Mesenchymal stem cell (in vitro differentiated cells and primary cell): ENCODE measurements at regions not wholly inside any gene's neighbourhood (a gene's known extent, or its start where the extent isn't known, plus 50 kb on each side); places are given as distances from the start of the nearest gene placed in this dataset.

Experiments used
- DNase-seq: peaks from one replicate; pipeline ENCODE4 v3.0.0-alpha.2; 2013
- H2AFZ ChIP-seq: one replicate; pipeline ENCODE4 v1.6.1; 2013; ENCODE audit warnings: low read depth, mild to moderate bottlenecking, control low read depth, inconsistent platforms, low read length, moderate library complexity
- H2AK5ac ChIP-seq: 2 replicates; pipeline ENCODE4 v1.6.1; 2013; ENCODE audit warnings: low read length, moderate library complexity, mild to moderate bottlenecking, inconsistent platforms; ENCODE audit not compliant: severe bottlenecking
- H2BK120ac ChIP-seq: one replicate; pipeline ENCODE4 v1.6.1; 2013; ENCODE audit warnings: low read depth, mild to moderate bottlenecking, inconsistent platforms, low read length, moderate library complexity
- H2BK12ac ChIP-seq, 2 experiments: one replicate each; pipeline ENCODE4 v1.6.1; 2013; ENCODE audit warnings: inconsistent platforms in 2 of 2, low read length in 2 of 2, mild to moderate bottlenecking in 2 of 2, moderate library complexity in 2 of 2, control low read depth in 1 of 2
- H2BK15ac ChIP-seq: one replicate; pipeline ENCODE4 v1.6.1; 2013; ENCODE audit warnings: mild to moderate bottlenecking, low read depth, inconsistent platforms; ENCODE audit not compliant: poor library complexity, severe bottlenecking
- H2BK5ac ChIP-seq: 2 replicates; pipeline ENCODE4 v1.6.1; 2013; ENCODE audit warnings: low read depth, mild to moderate bottlenecking, low read length, control low read depth, inconsistent platforms; ENCODE audit not compliant: poor library complexity, severe bottlenecking
- H3K14ac ChIP-seq, 2 experiments: one replicate each; pipeline ENCODE4 v1.6.1; 2013; ENCODE audit warnings: inconsistent platforms in 2 of 2, low read length in 2 of 2, control low read depth in 1 of 2, mild to moderate bottlenecking in 1 of 2, moderate library complexity in 1 of 2
- H3K18ac ChIP-seq, 2 experiments: one replicate each; pipeline ENCODE4 v1.6.1; 2013; ENCODE audit warnings: inconsistent platforms in 2 of 2, low read length in 2 of 2, control low read depth in 1 of 2, low read depth in 1 of 2, mild to moderate bottlenecking in 1 of 2
- H3K23ac ChIP-seq, 2 experiments: one replicate each; pipeline ENCODE4 v1.6.1; 2013; ENCODE audit warnings: inconsistent platforms in 2 of 2, low read length in 2 of 2, mild to moderate bottlenecking in 2 of 2, moderate library complexity in 2 of 2, control low read depth in 1 of 2
- H3K27ac ChIP-seq: 2 replicates; pipeline ENCODE4 v1.5.1; 2013; ENCODE audit warnings: mild to moderate bottlenecking, moderate library complexity, low read length, control low read depth, inconsistent platforms; ENCODE audit not compliant: poor library complexity, severe bottlenecking
- H3K27me3 ChIP-seq, 2 experiments: 2 replicates each; pipeline versions ENCODE4 v1.6.1 to v1.7.0; 2013; ENCODE audit warnings: low read length in 2 of 2, mild to moderate bottlenecking in 2 of 2, moderate library complexity in 2 of 2, control low read depth in 1 of 2, inconsistent platforms in 1 of 2; ENCODE audit not compliant: control insufficient read depth in 1 of 2, insufficient read depth in 1 of 2
- H3K36me3 ChIP-seq, 2 experiments: 2 replicates each; pipeline versions ENCODE4 v1.6.1 to v1.7.0; 2013; ENCODE audit warnings: low read length in 2 of 2, control low read depth in 1 of 2, inconsistent platforms in 1 of 2, low read depth in 1 of 2, mild to moderate bottlenecking in 1 of 2; ENCODE audit not compliant: insufficient read depth in 2 of 2, control insufficient read depth in 1 of 2
- H3K4ac ChIP-seq, 2 experiments: one replicate each; pipeline ENCODE4 v1.6.1; 2013; ENCODE audit warnings: inconsistent platforms in 2 of 2, low read length in 2 of 2, mild to moderate bottlenecking in 2 of 2, moderate library complexity in 2 of 2, control low read depth in 1 of 2, low read depth in 1 of 2
- H3K4me1 ChIP-seq: 2 replicates; pipeline ENCODE4 v1.6.1; 2013; ENCODE audit warnings: low read depth, low read length, control low read depth; ENCODE audit not compliant: control insufficient read depth, insufficient read depth
- H3K4me2 ChIP-seq: 2 replicates; pipeline ENCODE4 v1.6.1; 2013; ENCODE audit warnings: low read length, mild to moderate bottlenecking, inconsistent platforms; ENCODE audit not compliant: poor library complexity, severe bottlenecking
- H3K4me3 ChIP-seq, 2 experiments: 2 replicates each; pipeline versions ENCODE4 v1.5.1 to v1.7.0; 2013; ENCODE audit warnings: low read length in 2 of 2, mild to moderate bottlenecking in 2 of 2, control low read depth in 1 of 2, low read depth in 1 of 2; ENCODE audit not compliant: insufficient read depth in 1 of 2
- H3K79me1 ChIP-seq: replicated peaks from 2 replicates; pipeline ENCODE4 v1.6.1; 2013; ENCODE audit warnings: mild to moderate bottlenecking, control low read depth, low read length, inconsistent platforms; ENCODE audit not compliant: poor library complexity, severe bottlenecking
- H3K9ac ChIP-seq: 2 replicates; pipeline ENCODE4 v1.7.0; 2013; ENCODE audit warnings: mild to moderate bottlenecking, low read length, moderate library complexity
- H3K9me3 ChIP-seq: 2 replicates; pipeline ENCODE4 v1.7.0; 2013; ENCODE audit warnings: mild to moderate bottlenecking, low read length; ENCODE audit not compliant: control insufficient read depth
- H4K8ac ChIP-seq: one replicate; pipeline ENCODE4 v1.6.1; 2013; ENCODE audit warnings: inconsistent platforms, mild to moderate bottlenecking, low read length, moderate library complexity
- H4K91ac ChIP-seq: one replicate; pipeline ENCODE4 v1.6.1; 2013; ENCODE audit warnings: mild to moderate bottlenecking, low read length, inconsistent platforms
- WGBS: methylation state at CpG from one replicate; pipeline ENCODE4 v1.1.7; 2013; ENCODE audit warnings: mixed read lengths; 5-methylcytosine and 5-hydroxymethylcytosine counted together

DNA sequence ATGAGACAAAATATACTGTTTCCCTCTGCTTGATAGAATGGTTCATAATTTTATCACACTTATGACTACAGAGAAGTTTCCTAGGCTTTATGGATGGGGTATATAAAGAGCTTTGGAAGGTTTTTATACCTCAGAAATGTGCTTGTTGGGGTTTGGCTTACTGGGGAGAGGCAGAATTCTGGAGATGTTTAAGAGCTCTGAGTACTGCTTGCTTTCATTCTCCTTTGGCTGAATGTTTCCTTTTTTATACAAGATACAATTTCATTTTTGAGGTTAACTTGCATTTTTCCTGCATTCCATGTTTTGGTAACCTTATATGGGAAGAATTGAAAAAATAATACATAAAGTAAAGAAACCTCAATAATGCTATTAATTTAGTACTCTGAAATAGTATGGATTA lies 157.7 kb upstream of the COL11A1 start:
- H2AK5ac ChIP-seq: no peak overlapping the region
- no peaks in the 10 kb centered on the region for H3K27me3 ChIP-seq

DNA sequence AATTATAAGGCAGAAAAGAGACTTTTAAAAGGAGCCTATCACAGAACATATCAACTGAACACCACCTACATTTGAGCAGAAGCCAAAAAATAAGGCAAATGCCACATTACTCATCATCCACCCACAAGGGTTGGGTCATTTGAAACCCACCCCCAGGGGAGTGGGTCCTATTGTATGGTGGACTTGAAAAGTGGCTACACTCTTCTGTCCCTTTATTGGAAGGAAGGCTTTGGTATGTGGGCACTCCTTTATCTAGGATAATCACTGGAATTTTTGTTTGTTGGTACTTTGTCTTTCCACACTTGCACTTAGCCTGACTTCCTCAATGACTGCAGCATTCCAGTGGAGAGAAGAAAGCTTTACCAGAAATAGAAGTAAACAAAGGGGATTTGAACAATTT lies 157.2 kb upstream of the COL11A1 start:
- no peaks in the 10 kb centered on the region for H3K27me3 ChIP-seq
- H4K8ac ChIP-seq: no peak overlapping the region
- no peaks in the 10 kb centered on the region for H3K36me3 ChIP-seq
- no peak overlapping the region for H2BK120ac ChIP-seq
- H3K9me3 ChIP-seq: no peaks in the 10 kb centered on the region
- H2BK15ac ChIP-seq: no peak overlapping the region
- peak overlapping the region; percentile 21 for H3K4me2 ChIP-seq
- no peak overlapping the region for H3K4ac ChIP-seq
- no peak overlapping the region for H3K23ac ChIP-seq
- no peak overlapping the region for H3K9ac ChIP-seq
- no peak overlapping the region for H2BK12ac ChIP-seq
- no peak overlapping the region for H2AFZ ChIP-seq
- no peak overlapping the region for H3K4me3 ChIP-seq
- no peaks in the 10 kb centered on the region for H3K79me1 ChIP-seq
- H3K14ac ChIP-seq: no peak overlapping the region
- peak overlapping the region; percentile 87 for H2AK5ac ChIP-seq
- peak; percentile 49 for DNase-seq
- no peak overlapping the region for H4K91ac ChIP-seq
- no peak overlapping the region for H3K18ac ChIP-seq
- H3K27ac ChIP-seq: peak overlapping the region; percentile 82
- no peak overlapping the region for H2BK5ac ChIP-seq
- no peaks in the 10 kb centered on the region for H3K4me1 ChIP-seq

More for the DNA sequence above, 157.7 kb upstream of the COL11A1 start:
- no peak overlapping the region for H2AFZ ChIP-seq
- no peaks in the 10 kb centered on the region for H3K36me3 ChIP-seq
- H3K4ac ChIP-seq: no peak overlapping the region
- H3K9ac ChIP-seq: no peak overlapping the region
- H3K18ac ChIP-seq: no peak overlapping the region
- H3K14ac ChIP-seq: no peak overlapping the region
- H3K4me1 ChIP-seq: no peaks in the 10 kb centered on the region
- peak overlapping the region; percentile 82 for H3K27ac ChIP-seq
- H4K8ac ChIP-seq: no peak overlapping the region
- no peak overlapping the region for H3K4me2 ChIP-seq
- H3K79me1 ChIP-seq: no peaks in the 10 kb centered on the region
- H3K9me3 ChIP-seq: no peaks in the 10 kb centered on the region
- H3K4me3 ChIP-seq: no peak overlapping the region
- no peak overlapping the region for H2BK120ac ChIP-seq
- DNase-seq: peak; percentile 28
- H2BK15ac ChIP-seq: no peak overlapping the region
- H3K23ac ChIP-seq: no peak overlapping the region
- no peak overlapping the region for H2BK12ac ChIP-seq
- no peak overlapping the region for H4K91ac ChIP-seq
- no peak overlapping the region for H2BK5ac ChIP-seq

DNA sequence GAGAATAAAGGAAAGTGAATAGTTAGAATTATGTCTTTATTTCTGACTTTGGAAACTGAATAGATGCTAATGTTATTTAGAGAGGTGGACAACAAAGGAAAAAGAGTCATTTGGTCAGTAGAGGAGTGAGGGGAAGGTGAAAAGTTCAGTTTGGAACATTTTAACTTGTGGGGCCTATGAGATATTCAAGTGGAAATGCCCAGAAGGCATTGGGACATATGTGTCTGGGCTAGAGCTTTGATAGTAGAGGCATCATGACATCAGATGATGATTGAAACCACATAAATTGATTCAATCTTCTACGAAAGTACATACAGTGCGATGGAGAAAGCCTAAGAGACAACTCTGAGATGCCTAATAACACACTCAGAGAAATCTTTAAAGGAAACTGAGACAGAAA lies 151.7 kb upstream of the COL11A1 start:
- Histone ChIP-seq H2BK5ac (no peak overlapping the region), H3K4me2 (no peak overlapping the region), H2AK5ac (no peak overlapping the region), H3K14ac (no peak overlapping the region), H2AFZ (no peak overlapping the region), H2BK15ac (no peak overlapping the region), H4K91ac (no peak overlapping the region), H4K8ac (no peak overlapping the region), H3K9me3 (no peaks in the 10 kb centered on the region), H3K27me3 (no peaks in the 10 kb centered on the region), H3K23ac (no peak overlapping the region), H3K4ac (no peak overlapping the region), H3K4me1 (no peaks in the 10 kb centered on the region), H3K9ac (no peak overlapping the region), H3K4me3 (no peak overlapping the region), H3K27ac (no peak overlapping the region), H3K18ac (no peak overlapping the region), H3K36me3 (no peaks in the 10 kb centered on the region), H3K79me1 (no peaks in the 10 kb centered on the region), H2BK120ac (no peak overlapping the region), H2BK12ac (no peak overlapping the region)
- 100% methylated on average over 1 of the region's 2 CpGs for WGBS
- DNase-seq: no peak

DNA sequence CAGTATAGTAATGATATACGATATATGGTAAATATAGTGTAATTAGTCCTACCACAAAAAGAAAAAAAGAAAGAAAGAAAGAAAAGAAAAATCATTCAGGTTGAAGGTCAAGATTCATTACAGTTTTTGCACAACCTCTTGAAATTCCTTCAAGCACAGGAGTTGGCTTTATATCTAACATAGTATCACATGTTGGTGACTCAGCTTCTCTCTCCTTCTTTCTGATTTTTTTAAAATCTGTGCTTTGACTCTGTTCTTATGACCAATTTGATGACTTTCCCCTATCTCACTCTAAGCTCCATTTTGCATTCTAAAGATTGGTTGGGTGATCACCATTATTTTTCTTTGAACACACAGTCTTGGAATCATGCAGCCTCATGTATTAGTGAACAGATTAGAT lies 148.2 kb upstream of the COL11A1 start:
- no peak overlapping the region for H3K14ac ChIP-seq
- no peak overlapping the region for H2BK12ac ChIP-seq
- no peaks in the 10 kb centered on the region for H3K36me3 ChIP-seq
- WGBS: no CpG with 5 or more reads among the region's 1 CpG
- H3K9me3 ChIP-seq: no peaks in the 10 kb centered on the region
- no peak overlapping the region for H2AK5ac ChIP-seq
- H3K23ac ChIP-seq: no peak overlapping the region
- H3K27ac ChIP-seq: no peak overlapping the region
- H3K4me1 ChIP-seq: peaks cover 1% of the 10 kb centered on the region
- no peak overlapping the region for H2BK15ac ChIP-seq
- no peak overlapping the region for H2BK120ac ChIP-seq
- H4K8ac ChIP-seq: no peak overlapping the region
- no peak overlapping the region for H3K18ac ChIP-seq
- no peak overlapping the region for H3K4ac ChIP-seq
- no peak overlapping the region for H2AFZ ChIP-seq
- H3K4me3 ChIP-seq: no peak overlapping the region
- H3K9ac ChIP-seq: peak overlapping the region; percentile 44
- no peak overlapping the region for H4K91ac ChIP-seq
- no peaks in the 10 kb centered on the region for H3K79me1 ChIP-seq
- no peaks in the 10 kb centered on the region for H3K27me3 ChIP-seq
- no peak overlapping the region for H3K4me2 ChIP-seq
- peak; percentile 41 for DNase-seq
- no peak overlapping the region for H2BK5ac ChIP-seq
